Stomach smooth muscle (tissue), 2 donors: ENCODE measurements at regions not wholly inside any gene's neighbourhood (a gene's known extent, or its start where the extent isn't known, plus 50 kb on each side); places are given as distances from the start of the nearest gene placed in this dataset.

ENCODE experiments used
- H3K27ac ChIP-seq: one replicate; pipeline ENCODE4 v1.7.0; 2013; ENCODE audit warnings: mild to moderate bottlenecking, low read length, inconsistent platforms
- H3K27me3 ChIP-seq, 2 donors: one replicate each; pipeline ENCODE4 v1.7.0; 2013; ENCODE audit warnings: low read length in 2 of 2; ENCODE audit not compliant: insufficient read depth in 2 of 2, control insufficient read depth in 1 of 2
- H3K36me3 ChIP-seq, 2 donors: one replicate each; pipeline ENCODE4 v1.7.0; 2013; ENCODE audit warnings: low read length in 2 of 2; ENCODE audit not compliant: control insufficient read depth in 2 of 2, insufficient read depth in 2 of 2
- H3K4me1 ChIP-seq: one replicate; pipeline ENCODE4 v1.7.0; 2013; ENCODE audit warnings: low read length; ENCODE audit not compliant: control insufficient read depth, insufficient read depth
- H3K4me3 ChIP-seq, 2 donors: one replicate each; pipeline ENCODE4 v1.7.0; 2013; ENCODE audit warnings: low read length in 2 of 2
- H3K9ac ChIP-seq, 2 donors: one replicate each; pipeline ENCODE4 v1.7.0; 2013; ENCODE audit warnings: low read length in 2 of 2, mild to moderate bottlenecking in 1 of 2
- H3K9me3 ChIP-seq, 2 donors: one replicate each; pipeline ENCODE4 v1.7.0; 2013; ENCODE audit warnings: low read length in 2 of 2; ENCODE audit not compliant: control insufficient read depth in 2 of 2
- donor health status: healthy.
- donor health status: Pancreatic carcinoma.

DNA sequence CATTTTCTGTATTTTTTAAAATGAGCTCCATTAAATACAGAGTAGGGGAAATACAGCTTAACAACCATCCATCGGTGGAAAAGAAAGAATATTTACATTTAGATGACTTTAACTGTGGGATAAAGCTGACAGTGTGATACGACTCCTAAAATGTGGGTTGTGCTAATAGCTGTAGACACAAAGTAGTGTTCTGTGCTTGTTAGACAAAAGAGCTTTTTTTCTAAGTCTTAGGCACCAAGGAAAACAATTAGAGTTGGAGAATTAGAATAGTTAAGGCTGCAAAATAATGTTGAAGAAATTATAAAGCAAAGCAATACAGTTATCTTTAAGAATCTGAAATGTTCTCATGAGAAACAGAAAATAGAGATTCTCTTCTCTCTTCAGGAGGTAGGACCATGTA lies 307.7 kb upstream of the KIRREL3 start:
- H3K36me3 ChIP-seq: no peaks in the 10 kb centered on the region

DNA sequence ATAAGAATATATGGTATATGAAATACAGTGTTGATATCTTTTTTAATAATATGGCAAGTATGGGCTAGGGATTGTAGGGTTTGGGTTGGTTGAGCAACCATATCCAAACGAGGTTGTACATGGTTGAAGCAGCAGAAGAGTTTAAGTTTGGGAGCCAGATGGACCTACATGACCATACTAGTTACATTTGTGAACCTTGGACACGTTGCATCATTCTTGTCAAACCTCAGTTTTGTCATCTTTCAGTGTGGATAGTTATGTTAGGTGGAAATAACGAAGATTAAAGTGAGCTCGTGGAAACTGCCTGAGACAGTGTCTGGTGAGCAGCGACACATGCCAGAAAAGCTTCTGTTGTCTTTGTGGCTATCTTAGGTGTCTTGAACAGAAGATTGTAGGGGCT lies 307.1 kb upstream of the KIRREL3 start:
- Histone ChIP-seq H3K4me1 (no peaks in the 10 kb centered on the region), H3K9ac (no peak overlapping the region), H3K9me3 (no peaks in the 10 kb centered on the region), H3K27ac (no peak overlapping the region), H3K4me3 (no peak overlapping the region), H3K36me3 (no peaks in the 10 kb centered on the region), H3K27me3 (peaks cover 0 to 5% of the 10 kb centered on the region in 2 donors)

More for the DNA sequence above, 307.7 kb upstream of the KIRREL3 start:
- no peaks in the 10 kb centered on the region for H3K4me1 ChIP-seq
- no peak overlapping the region for H3K9ac ChIP-seq
- no peaks in the 10 kb centered on the region for H3K9me3 ChIP-seq
- H3K4me3 ChIP-seq: no peak overlapping the region
- peaks cover 0 to 5% of the 10 kb centered on the region in 2 donors for H3K27me3 ChIP-seq
- H3K27ac ChIP-seq: no peak overlapping the region

DNA sequence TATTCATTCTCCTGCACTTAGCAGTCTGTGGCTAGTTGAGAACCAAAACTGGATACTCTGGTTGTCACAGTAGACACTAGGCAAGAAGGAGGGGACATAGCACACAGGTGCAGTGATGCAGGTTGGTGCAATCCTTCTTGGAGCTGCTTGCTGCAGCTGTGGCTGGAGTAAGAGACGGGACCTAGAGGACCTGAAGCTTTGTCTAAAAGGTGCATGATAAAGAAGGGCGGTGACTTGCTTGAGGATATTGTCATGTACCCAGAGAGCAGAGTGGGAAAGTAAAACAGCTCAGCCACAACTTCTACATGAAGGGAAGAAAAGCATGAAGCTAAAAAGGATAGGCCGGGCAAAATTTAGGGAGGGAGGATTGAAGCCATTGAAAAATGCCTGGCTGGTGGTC lies 304.1 kb upstream of the KIRREL3 start:
- Histone ChIP-seq H3K36me3 (no peaks in the 10 kb centered on the region), H3K27ac (no peak overlapping the region), H3K4me1 (no peaks in the 10 kb centered on the region), H3K27me3 (peaks cover 0 to 5% of the 10 kb centered on the region in 2 donors), H3K9ac (no peak overlapping the region), H3K9me3 (no peaks in the 10 kb centered on the region), H3K4me3 (no peak overlapping the region)

DNA sequence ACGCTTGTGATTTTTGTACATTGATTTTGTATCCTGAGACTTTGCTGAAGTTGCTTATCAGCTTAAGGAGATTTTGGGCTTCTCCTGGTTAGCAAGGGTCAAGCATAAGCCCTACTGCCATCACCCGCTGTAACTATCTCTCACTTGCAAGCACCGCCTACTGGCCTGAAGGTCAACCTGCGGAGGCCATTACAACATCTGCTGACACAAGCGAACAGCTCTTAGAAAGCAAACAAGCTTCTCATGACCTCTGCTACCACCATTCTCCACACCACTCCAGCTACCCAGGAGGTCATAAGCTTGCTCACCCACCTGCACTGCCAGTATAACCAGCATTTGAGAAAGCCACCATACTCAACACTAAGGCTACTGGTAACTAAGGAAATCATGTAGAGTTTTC lies 288.4 kb upstream of the KIRREL3 start:
- Histone ChIP-seq H3K27me3 (no peaks in the 10 kb centered on the region), H3K4me3 (no peak overlapping the region), H3K9ac (no peak overlapping the region), H3K9me3 (peaks cover 0 to 4% of the 10 kb centered on the region in 2 donors), H3K4me1 (no peaks in the 10 kb centered on the region), H3K27ac (no peak overlapping the region), H3K36me3 (no peaks in the 10 kb centered on the region)

DNA sequence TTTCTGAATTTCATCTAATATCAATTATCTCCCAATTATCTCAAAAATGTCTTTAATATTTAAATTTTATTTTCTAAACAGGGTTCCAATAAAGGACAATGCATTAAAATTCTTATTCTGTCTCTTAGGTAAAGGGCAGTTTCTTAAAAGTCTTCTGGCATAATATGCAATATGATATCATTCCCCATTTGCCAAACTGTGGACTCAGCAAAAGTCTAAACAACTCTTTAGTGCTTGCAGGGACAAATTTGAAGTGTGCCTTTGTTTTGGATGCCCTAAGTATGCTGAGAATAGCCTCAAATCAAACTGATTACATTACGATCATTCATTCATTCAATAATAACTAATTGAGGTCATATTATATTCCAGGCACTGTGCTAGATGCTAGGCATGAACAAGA lies 281.0 kb upstream of the KIRREL3 start:
- H3K9ac ChIP-seq: no peak overlapping the region
- no peaks in the 10 kb centered on the region for H3K36me3 ChIP-seq
- no peak overlapping the region for H3K4me3 ChIP-seq
- no peaks in the 10 kb centered on the region for H3K4me1 ChIP-seq
- no peak overlapping the region for H3K27ac ChIP-seq
- no peaks in the 10 kb centered on the region for H3K27me3 ChIP-seq
- peaks cover 0 to 4% of the 10 kb centered on the region in 2 donors for H3K9me3 ChIP-seq

DNA sequence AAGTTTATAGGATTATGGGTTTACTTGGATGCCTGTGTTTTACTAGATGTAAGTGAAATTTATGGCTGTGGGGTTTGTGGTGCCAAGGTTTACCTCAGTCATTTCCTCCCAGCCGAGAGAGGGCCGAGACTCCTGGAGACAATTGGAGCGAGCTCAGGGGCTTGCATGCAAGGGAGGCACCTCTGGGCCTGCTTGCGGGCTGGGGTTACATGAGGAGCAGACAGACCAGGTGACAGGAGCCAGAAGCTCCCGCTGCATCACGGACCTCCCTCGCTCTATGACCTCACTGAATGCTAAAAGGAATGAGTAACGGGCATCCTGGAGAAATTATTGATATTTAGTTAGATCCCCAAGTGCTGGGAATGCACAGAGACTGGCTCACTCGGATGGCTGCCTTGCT lies 275.2 kb upstream of the KIRREL3 start:
- no peak overlapping the region for H3K27ac ChIP-seq
- H3K4me1 ChIP-seq: no peaks in the 10 kb centered on the region
- H3K27me3 ChIP-seq: no peaks in the 10 kb centered on the region
- H3K9me3 ChIP-seq: no peaks in the 10 kb centered on the region
- no peak overlapping the region for H3K9ac ChIP-seq
- H3K4me3 ChIP-seq: no peak overlapping the region
- H3K36me3 ChIP-seq: no peaks in the 10 kb centered on the region

DNA sequence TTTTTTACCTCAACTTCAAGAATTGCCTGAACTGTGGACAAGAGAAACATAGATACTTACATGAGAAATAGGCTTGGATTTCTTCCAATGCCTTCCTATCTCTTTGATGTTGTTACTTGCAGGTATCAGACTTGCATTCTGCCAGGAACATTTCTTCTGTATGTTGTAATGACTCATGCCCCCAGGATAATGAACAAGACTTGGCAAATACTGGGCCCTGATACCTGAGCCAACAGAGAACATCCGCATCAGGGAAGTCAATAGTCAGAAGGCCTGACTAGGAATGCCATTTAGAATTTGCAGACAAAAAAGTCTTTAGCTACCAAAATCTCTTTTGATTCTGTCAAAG lies 273.7 kb upstream of the KIRREL3 start:
- H3K9me3 ChIP-seq: no peaks in the 10 kb centered on the region
- H3K27me3 ChIP-seq: no peaks in the 10 kb centered on the region
- no peak overlapping the region for H3K9ac ChIP-seq
- no peaks in the 10 kb centered on the region for H3K36me3 ChIP-seq
- no peaks in the 10 kb centered on the region for H3K4me1 ChIP-seq
- no peak overlapping the region for H3K4me3 ChIP-seq
- no peak overlapping the region for H3K27ac ChIP-seq

DNA sequence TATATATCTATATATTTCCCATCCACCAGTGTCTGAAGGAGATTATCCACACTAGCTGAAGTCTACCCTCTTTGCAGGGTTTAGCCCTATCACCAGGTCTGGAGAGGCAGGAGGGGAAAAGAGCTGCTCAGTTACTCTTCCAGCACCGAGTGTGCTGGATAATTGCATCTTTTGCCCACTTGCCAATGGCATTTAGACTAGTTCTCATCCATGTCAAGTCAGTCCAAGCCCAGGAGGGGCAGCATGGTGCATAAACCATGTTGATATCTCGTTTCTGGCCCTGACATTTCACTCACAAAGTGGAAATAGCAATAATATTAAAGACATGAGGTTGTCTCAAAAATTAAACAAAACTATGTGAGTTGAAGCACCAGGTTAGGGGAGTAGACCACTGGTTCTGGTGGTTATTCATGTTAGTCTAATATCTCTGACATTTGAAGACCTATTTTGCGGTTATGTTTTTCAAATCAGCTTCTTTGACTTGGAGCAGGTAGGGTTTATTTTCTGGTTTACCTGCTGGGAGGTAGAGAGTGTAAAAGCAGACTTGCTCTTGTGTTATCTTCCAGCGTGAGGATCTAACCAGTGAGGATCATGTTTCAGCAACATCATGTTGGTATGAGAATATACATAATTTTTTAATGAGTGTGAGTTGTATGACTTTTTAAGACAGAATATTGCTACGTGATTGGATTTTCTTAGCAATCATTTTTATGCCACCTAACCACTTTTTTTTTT lies 273.2 kb upstream of the KIRREL3 start:
- H3K4me1 ChIP-seq: no peaks in the 10 kb centered on the region
- no peak overlapping the region for H3K27ac ChIP-seq
- H3K4me3 ChIP-seq: no peak overlapping the region
- H3K27me3 ChIP-seq: no peaks in the 10 kb centered on the region
- no peaks in the 10 kb centered on the region for H3K9me3 ChIP-seq
- H3K36me3 ChIP-seq: no peaks in the 10 kb centered on the region
- no peak overlapping the region for H3K9ac ChIP-seq

DNA sequence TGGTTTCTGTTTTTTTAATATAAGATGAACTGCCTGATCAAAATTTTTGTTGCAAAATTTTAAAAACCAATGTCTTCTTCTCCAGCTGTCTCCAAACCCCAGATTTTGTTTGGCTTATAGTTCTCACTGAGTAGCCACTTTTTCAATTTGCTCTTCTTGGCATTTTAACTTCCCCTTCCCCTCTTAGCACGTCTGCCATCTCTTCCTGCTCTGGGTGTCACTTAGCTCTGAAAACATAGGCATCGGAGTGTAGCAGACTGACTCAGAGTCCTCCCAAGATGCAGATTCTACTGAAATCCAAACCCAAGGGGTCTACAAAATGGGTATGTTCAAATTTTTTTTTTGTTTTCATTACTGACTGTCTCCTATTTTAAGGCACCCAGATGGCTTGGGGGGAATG lies 270.3 kb upstream of the KIRREL3 start:
- Histone ChIP-seq H3K4me3 (no peak overlapping the region), H3K4me1 (no peaks in the 10 kb centered on the region), H3K9ac (no peak overlapping the region), H3K27me3 (no peaks in the 10 kb centered on the region), H3K36me3 (no peaks in the 10 kb centered on the region), H3K9me3 (peaks cover 0 to under 1% of the 10 kb centered on the region in 2 donors), H3K27ac (no peak overlapping the region)

DNA sequence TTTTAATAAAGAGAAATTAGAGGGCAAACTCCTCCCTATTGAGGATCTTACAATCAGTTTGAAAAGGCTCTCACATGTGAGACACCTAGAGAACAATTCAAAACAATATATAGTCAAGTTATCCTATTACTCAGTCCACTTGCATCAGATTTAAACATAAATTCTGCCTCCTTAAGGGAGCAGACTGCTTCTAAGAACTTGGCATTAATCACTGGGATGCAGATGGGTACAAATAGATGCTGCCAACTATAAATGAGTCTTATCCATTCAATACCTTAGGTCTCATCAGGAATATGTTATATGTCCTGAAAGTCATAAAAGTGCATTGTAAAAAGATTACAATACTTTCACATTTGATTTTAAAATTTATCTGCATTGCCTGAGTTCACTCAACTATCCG lies 269.3 kb upstream of the KIRREL3 start:
- Histone ChIP-seq H3K4me3 (no peak overlapping the region), H3K27ac (no peak overlapping the region), H3K4me1 (no peaks in the 10 kb centered on the region), H3K9ac (no peak overlapping the region), H3K27me3 (no peaks in the 10 kb centered on the region), H3K9me3 (peaks cover 0 to 4% of the 10 kb centered on the region in 2 donors), H3K36me3 (no peaks in the 10 kb centered on the region)

DNA sequence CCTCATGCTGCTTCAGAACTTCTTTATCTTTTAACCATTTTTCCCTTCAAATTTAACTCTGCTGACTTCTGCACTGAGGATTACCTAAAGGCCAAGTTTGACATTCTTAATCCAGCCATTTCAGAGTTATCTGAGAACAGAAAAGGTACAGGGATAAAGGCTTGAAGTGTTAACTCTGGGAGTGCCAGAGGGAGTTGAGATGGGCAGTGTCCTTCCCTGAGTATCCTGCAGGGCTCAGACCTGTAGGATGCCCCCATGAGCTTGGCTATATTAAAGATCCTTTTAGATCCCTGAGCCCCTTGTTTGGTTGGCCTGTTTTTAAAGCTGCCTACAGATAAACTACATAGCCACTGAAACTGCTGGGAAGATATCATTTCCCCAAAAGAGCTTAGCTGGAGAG lies 268.4 kb upstream of the KIRREL3 start:
- no peaks in the 10 kb centered on the region for H3K36me3 ChIP-seq
- H3K4me3 ChIP-seq: no peak overlapping the region
- no peaks in the 10 kb centered on the region for H3K4me1 ChIP-seq
- H3K9me3 ChIP-seq: peaks cover 0 to 4% of the 10 kb centered on the region in 2 donors
- H3K27ac ChIP-seq: no peak overlapping the region
- H3K9ac ChIP-seq: no peak overlapping the region
- no peaks in the 10 kb centered on the region for H3K27me3 ChIP-seq
